ENCODE measurements at regions not wholly inside any gene's neighbourhood (a gene's known extent, or its start where the extent isn't known, plus 50 kb on each side); places are given as distances from the start of the nearest gene placed in this dataset.

DNA sequence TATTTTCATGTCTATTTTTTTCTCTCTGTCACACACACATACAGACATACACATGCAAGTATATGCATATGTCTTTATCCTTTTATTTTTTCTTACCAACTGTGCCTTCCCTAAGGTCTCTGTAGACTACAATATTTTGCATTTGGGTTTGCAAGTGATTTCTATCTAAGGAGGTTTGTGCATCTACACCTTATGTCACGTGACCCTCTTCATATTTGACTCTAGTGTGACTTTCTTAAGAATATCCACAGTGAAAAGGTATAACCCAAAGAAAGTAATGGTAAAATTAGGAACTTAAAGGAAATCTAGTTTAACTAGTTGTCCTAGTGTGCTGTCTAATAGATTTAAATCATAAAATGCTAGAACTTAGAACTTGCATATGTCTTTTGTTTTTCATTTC lies 298.8 kb upstream of the LRIG3 start:
- TF ChIP-seq, protein P1, sequence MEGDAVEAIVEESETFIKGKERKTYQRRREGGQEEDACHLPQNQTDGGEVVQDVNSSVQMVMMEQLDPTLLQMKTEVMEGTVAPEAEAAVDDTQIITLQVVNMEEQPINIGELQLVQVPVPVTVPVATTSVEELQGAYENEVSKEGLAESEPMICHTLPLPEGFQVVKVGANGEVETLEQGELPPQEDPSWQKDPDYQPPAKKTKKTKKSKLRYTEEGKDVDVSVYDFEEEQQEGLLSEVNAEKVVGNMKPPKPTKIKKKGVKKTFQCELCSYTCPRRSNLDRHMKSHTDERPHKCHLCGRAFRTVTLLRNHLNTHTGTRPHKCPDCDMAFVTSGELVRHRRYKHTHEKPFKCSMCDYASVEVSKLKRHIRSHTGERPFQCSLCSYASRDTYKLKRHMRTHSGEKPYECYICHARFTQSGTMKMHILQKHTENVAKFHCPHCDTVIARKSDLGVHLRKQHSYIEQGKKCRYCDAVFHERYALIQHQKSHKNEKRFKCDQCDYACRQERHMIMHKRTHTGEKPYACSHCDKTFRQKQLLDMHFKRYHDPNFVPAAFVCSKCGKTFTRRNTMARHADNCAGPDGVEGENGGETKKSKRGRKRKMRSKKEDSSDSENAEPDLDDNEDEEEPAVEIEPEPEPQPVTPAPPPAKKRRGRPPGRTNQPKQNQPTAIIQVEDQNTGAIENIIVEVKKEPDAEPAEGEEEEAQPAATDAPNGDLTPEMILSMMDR (conservative IDR thresholded peaks at IDR 0.05): no peak
- TF ChIP-seq ZFX (IDR thresholded peaks at IDR 0.05): no peak
